ENCODE measurements at regions not wholly inside any gene's neighbourhood (a gene's known extent, or its start where the extent isn't known, plus 50 kb on each side); places are given as distances from the start of the nearest gene placed in this dataset.

DNA sequence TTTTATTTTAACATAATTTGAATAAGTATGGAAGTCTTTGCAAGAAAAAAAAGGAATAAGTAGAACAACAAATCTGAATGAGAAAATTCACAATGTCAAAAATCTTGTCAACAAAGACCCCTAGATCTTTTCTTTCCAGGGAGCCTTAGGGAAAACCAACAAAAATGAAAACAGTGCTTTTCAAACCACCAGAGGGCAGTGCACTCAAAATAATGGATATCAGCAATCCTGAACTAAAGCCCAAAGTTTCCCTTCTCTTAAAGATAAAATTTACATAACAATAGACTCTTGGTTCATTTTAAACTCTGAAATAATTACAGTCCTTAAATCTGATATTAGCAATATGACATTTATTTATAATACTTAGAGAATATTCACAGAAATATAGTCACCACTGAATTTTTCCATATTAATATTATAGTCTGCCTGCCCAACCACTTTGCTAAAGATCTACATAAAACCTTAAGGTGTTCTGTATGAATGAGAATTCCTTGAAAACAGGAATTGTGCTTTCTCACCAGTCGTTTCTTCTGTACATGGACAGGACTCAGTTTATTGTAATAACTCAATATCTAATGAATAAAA, 105.3 kb upstream of the BMP5 start:
- Histone ChIP-seq H3K4me3 (ENCODE audit: low read depth, low read length, poor library complexity, severe bottlenecking) (no peak overlapping the region), H3K4me1 (ENCODE audit: insufficient read depth, low read length, severe bottlenecking) (no peaks in the 10 kb centered on the region), H3K36me3 (ENCODE audit: insufficient read depth, low read length) (no peaks in the 10 kb centered on the region), H3K9me2 (ENCODE audit: low read depth, low read length) (no peaks in the 10 kb centered on the region), H3K27ac (ENCODE audit: low read depth, low read length, poor library complexity, severe bottlenecking) (no peak overlapping the region), H3K4me2 (ENCODE audit: low read length) (no peak overlapping the region), H3K79me2 (ENCODE audit: insufficient read depth, low read length) (no peaks in the 10 kb centered on the region), H3K27me3 (ENCODE audit: insufficient read depth, low read length) (no peaks in the 10 kb centered on the region), H3F3A (ENCODE audit: insufficient read depth, low read length) (no peaks in the 10 kb centered on the region), H3K9ac (ENCODE audit: low read length) (no peak overlapping the region), H4K20me1 (ENCODE audit: insufficient read depth, low read length) (no peaks in the 10 kb centered on the region), H3K9me3 (ENCODE audit: low read length) (no peaks in the 10 kb centered on the region), H2AFZ (ENCODE audit: low read length) (no peak overlapping the region)
- no peak for TF ChIP-seq EZH2 (IDR thresholded peaks at IDR 0.05; ENCODE audit: borderline replicate concordance, low read length)
- TF ChIP-seq, protein P1, sequence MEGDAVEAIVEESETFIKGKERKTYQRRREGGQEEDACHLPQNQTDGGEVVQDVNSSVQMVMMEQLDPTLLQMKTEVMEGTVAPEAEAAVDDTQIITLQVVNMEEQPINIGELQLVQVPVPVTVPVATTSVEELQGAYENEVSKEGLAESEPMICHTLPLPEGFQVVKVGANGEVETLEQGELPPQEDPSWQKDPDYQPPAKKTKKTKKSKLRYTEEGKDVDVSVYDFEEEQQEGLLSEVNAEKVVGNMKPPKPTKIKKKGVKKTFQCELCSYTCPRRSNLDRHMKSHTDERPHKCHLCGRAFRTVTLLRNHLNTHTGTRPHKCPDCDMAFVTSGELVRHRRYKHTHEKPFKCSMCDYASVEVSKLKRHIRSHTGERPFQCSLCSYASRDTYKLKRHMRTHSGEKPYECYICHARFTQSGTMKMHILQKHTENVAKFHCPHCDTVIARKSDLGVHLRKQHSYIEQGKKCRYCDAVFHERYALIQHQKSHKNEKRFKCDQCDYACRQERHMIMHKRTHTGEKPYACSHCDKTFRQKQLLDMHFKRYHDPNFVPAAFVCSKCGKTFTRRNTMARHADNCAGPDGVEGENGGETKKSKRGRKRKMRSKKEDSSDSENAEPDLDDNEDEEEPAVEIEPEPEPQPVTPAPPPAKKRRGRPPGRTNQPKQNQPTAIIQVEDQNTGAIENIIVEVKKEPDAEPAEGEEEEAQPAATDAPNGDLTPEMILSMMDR (IDR thresholded peaks at IDR 0.05; ENCODE audit: low read length), result peak; percentile 66

DNA sequence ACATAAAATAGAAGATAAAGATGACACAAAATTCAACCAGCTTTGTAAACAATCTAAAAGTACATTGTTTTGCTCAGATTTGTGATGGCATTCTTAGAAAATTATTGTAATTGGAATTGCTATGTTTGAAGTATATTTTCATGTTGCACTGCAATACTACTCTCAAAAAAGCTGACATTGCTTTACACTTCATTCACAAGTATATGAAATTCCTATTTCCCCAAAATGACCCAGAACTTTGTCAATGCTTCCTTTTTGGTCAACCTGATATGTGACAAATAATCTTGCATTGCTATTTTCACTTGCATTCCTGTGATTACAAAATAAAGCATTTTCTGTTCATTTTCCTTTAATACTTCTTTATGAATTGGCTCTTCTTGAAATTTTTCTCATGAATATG, 104.1 kb upstream of the BMP5 start:
- H3K79me2 ChIP-seq (ENCODE audit: insufficient read depth, low read length), result no peaks in the 10 kb centered on the region
- TF ChIP-seq EZH2 (IDR thresholded peaks at IDR 0.05; ENCODE audit: borderline replicate concordance, low read length), result no peak
- TF ChIP-seq, protein P1 (IDR thresholded peaks at IDR 0.05; ENCODE audit: low read length), result no peak
- no peak overlapping the region for H3K4me3 ChIP-seq (ENCODE audit: low read depth, low read length, poor library complexity, severe bottlenecking)
- no peaks in the 10 kb centered on the region for H3K4me1 ChIP-seq (ENCODE audit: insufficient read depth, low read length, severe bottlenecking)
- H3K4me2 ChIP-seq (ENCODE audit: low read length), result no peak overlapping the region
- no peaks in the 10 kb centered on the region for H3K27me3 ChIP-seq (ENCODE audit: insufficient read depth, low read length)
- no peaks in the 10 kb centered on the region for H4K20me1 ChIP-seq (ENCODE audit: insufficient read depth, low read length)
- no peaks in the 10 kb centered on the region for H3K9me2 ChIP-seq (ENCODE audit: low read depth, low read length)
- H3K27ac ChIP-seq (ENCODE audit: low read depth, low read length, poor library complexity, severe bottlenecking), result no peak overlapping the region
- H3K9ac ChIP-seq (ENCODE audit: low read length), result no peak overlapping the region
- no peaks in the 10 kb centered on the region for H3K36me3 ChIP-seq (ENCODE audit: insufficient read depth, low read length)
- no peaks in the 10 kb centered on the region for H3K9me3 ChIP-seq (ENCODE audit: low read length)
- H3F3A ChIP-seq (ENCODE audit: insufficient read depth, low read length), result no peaks in the 10 kb centered on the region
- H2AFZ ChIP-seq (ENCODE audit: low read length), result no peak overlapping the region

DNA sequence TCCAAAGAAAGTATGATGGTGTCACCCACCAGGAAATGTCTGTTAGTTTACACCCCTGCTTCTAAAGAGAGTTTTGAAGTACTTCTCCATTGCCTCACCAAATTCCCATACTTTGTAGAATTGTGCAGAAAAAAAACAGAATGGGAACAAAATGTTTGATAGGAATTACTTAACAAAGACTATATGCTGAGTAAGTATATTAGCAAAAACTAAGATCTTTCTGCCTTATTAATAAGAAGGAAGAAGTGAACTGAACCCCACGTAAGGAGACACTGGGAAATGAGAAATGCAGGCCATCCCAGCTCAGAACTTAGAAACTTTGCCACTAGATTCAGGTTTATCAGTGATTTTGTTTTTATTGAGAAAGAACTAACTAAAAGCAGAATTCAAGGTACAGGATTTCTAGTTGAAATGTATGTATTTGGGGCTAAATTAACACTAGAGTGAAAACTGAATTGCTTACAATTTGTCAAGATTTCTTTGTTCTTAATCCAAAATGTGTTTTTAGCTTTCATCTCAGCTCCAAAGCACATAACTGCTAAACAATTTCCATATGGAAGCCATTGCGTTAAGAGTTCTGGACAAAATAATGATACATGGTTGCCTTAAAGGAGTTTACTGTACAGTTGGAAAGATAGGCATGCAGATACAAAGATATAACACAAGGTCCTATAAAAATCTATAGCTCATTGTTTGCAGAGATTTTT, 102.7 kb upstream of the BMP5 start:
- H2AFZ ChIP-seq (ENCODE audit: low read length), result no peak overlapping the region
- H3K9me2 ChIP-seq (ENCODE audit: low read depth, low read length), result no peaks in the 10 kb centered on the region
- no peaks in the 10 kb centered on the region for H3K4me1 ChIP-seq (ENCODE audit: insufficient read depth, low read length, severe bottlenecking)
- H3K9ac ChIP-seq (ENCODE audit: low read length), result no peak overlapping the region
- H3K79me2 ChIP-seq (ENCODE audit: insufficient read depth, low read length), result no peaks in the 10 kb centered on the region
- TF ChIP-seq EZH2 (IDR thresholded peaks at IDR 0.05; ENCODE audit: borderline replicate concordance, low read length), result no peak
- TF ChIP-seq, protein P1 (IDR thresholded peaks at IDR 0.05; ENCODE audit: low read length), result no peak
- no peaks in the 10 kb centered on the region for H4K20me1 ChIP-seq (ENCODE audit: insufficient read depth, low read length)
- no peaks in the 10 kb centered on the region for H3F3A ChIP-seq (ENCODE audit: insufficient read depth, low read length)
- no peaks in the 10 kb centered on the region for H3K9me3 ChIP-seq (ENCODE audit: low read length)
- H3K27me3 ChIP-seq (ENCODE audit: insufficient read depth, low read length), result no peaks in the 10 kb centered on the region
- no peak overlapping the region for H3K4me3 ChIP-seq (ENCODE audit: low read depth, low read length, poor library complexity, severe bottlenecking)
- no peak overlapping the region for H3K27ac ChIP-seq (ENCODE audit: low read depth, low read length, poor library complexity, severe bottlenecking)
- H3K36me3 ChIP-seq (ENCODE audit: insufficient read depth, low read length), result no peaks in the 10 kb centered on the region
- H3K4me2 ChIP-seq (ENCODE audit: low read length), result no peak overlapping the region
